ENCODE measurements at regions not wholly inside any gene's neighbourhood (a gene's known extent, or its start where the extent isn't known, plus 50 kb on each side); places are given as distances from the start of the nearest gene placed in this dataset.

GRCh38 chr3:46087871-46088270 lies 60.6 kb upstream of the XCR1 start:
- DNase-seq (ENCODE audit: insufficient read length, low spot score) (no peak), FAIRE-seq (peak; percentile 79)
- TF ChIP-seq PAX5 (IDR thresholded peaks at IDR 0.05; ENCODE audit: insufficient read depth, low read length, severe bottlenecking) (no peak), POU2F2 (IDR thresholded peaks at IDR 0.05; ENCODE audit: low read depth, low read length) (no peak), POLR2AphosphoS5 (IDR thresholded peaks at IDR 0.05; ENCODE audit: low read depth, low read length) (no peak), SPI1 (IDR thresholded peaks at IDR 0.05; ENCODE audit: low read depth, low read length) (no peak), POLR2A (IDR thresholded peaks at IDR 0.05; ENCODE audit: low read depth, low read length) (no peak), TAF1 (IDR thresholded peaks at IDR 0.05; ENCODE audit: low read depth, low read length) (no peak)

GRCh38 chr3:46086986-46087385 lies 59.7 kb upstream of the XCR1 start:
- no peak for FAIRE-seq
- no peak for DNase-seq (ENCODE audit: insufficient read length, low spot score)
- TF ChIP-seq POLR2A (IDR thresholded peaks at IDR 0.05; ENCODE audit: low read depth, low read length) (no peak), SPI1 (IDR thresholded peaks at IDR 0.05; ENCODE audit: low read depth, low read length) (no peak), TAF1 (IDR thresholded peaks at IDR 0.05; ENCODE audit: low read depth, low read length) (no peak), PAX5 (IDR thresholded peaks at IDR 0.05; ENCODE audit: insufficient read depth, low read length, severe bottlenecking) (no peak)

- FAIRE-seq (no peak), DNase-seq (ENCODE audit: insufficient read length, low spot score) (no peak)
- TF ChIP-seq POLR2A (IDR thresholded peaks at IDR 0.05; ENCODE audit: low read depth, low read length) (no peak), SPI1 (IDR thresholded peaks at IDR 0.05; ENCODE audit: low read depth, low read length) (no peak), POLR2AphosphoS5 (IDR thresholded peaks at IDR 0.05; ENCODE audit: low read depth, low read length) (no peak)
These were observed 58.8 kb upstream of the XCR1 start for GRCh38 chr3:46086083-46086437.

GRCh38 chr3:46085421-46086082 lies 58.3 kb upstream of the XCR1 start:
- no peak for FAIRE-seq
- no peak for TF ChIP-seq TAF1 (IDR thresholded peaks at IDR 0.05; ENCODE audit: low read depth, low read length)
- TF ChIP-seq POU2F2 (IDR thresholded peaks at IDR 0.05; ENCODE audit: low read depth, low read length) = no peak
- TF ChIP-seq POLR2A (IDR thresholded peaks at IDR 0.05; ENCODE audit: low read depth, low read length) = no peak
- no peak for TF ChIP-seq POLR2AphosphoS5 (IDR thresholded peaks at IDR 0.05; ENCODE audit: low read depth, low read length)
- no peak for DNase-seq (ENCODE audit: insufficient read length, low spot score)

- TF ChIP-seq POLR2A (IDR thresholded peaks at IDR 0.05; ENCODE audit: low read depth, low read length) (no peak), TAF1 (IDR thresholded peaks at IDR 0.05; ENCODE audit: low read depth, low read length) (no peak)
- no peak for DNase-seq (ENCODE audit: insufficient read length, low spot score)
- no peak for FAIRE-seq
These were observed 56.7 kb upstream of the XCR1 start for GRCh38 chr3:46083956-46084355.

- TF ChIP-seq POU2F2 (IDR thresholded peaks at IDR 0.05; ENCODE audit: low read depth, low read length) = no peak
- TF ChIP-seq POLR2A (IDR thresholded peaks at IDR 0.05; ENCODE audit: low read depth, low read length) = no peak
- no peak for TF ChIP-seq POLR2AphosphoS5 (IDR thresholded peaks at IDR 0.05; ENCODE audit: low read depth, low read length)
- no peak for TF ChIP-seq TAF1 (IDR thresholded peaks at IDR 0.05; ENCODE audit: low read depth, low read length)
- no peak for TF ChIP-seq SPI1 (IDR thresholded peaks at IDR 0.05; ENCODE audit: low read depth, low read length)
- no peak for TF ChIP-seq PAX5 (IDR thresholded peaks at IDR 0.05; ENCODE audit: insufficient read depth, low read length, severe bottlenecking)
- FAIRE-seq (no peak), DNase-seq (ENCODE audit: insufficient read length, low spot score) (no peak)
These were observed 55.6 kb upstream of the XCR1 start for GRCh38 chr3:46082849-46083248.

GRCh38 chr3:46082021-46082420 lies 54.7 kb upstream of the XCR1 start:
- no peak for TF ChIP-seq POLR2AphosphoS5 (IDR thresholded peaks at IDR 0.05; ENCODE audit: low read depth, low read length)
- DNase-seq (ENCODE audit: insufficient read length, low spot score) (no peak), FAIRE-seq (no peak)

- TF ChIP-seq SPI1 (IDR thresholded peaks at IDR 0.05; ENCODE audit: low read depth, low read length) (no peak), POLR2AphosphoS5 (IDR thresholded peaks at IDR 0.05; ENCODE audit: low read depth, low read length) (no peak), POLR2A (IDR thresholded peaks at IDR 0.05; ENCODE audit: low read depth, low read length) (no peak), PAX5 (IDR thresholded peaks at IDR 0.05; ENCODE audit: insufficient read depth, low read length, severe bottlenecking) (no peak), POU2F2 (IDR thresholded peaks at IDR 0.05; ENCODE audit: low read depth, low read length) (no peak), TAF1 (IDR thresholded peaks at IDR 0.05; ENCODE audit: low read depth, low read length) (no peak)
- FAIRE-seq (no peak), DNase-seq (ENCODE audit: insufficient read length, low spot score) (no peak)
These were observed 53.7 kb upstream of the XCR1 start for GRCh38 chr3:46080969-46081345.

GRCh38 chr3:46080124-46080968 lies 53.1 kb upstream of the XCR1 start:
- no peak for TF ChIP-seq TAF1 (IDR thresholded peaks at IDR 0.05; ENCODE audit: low read depth, low read length)
- TF ChIP-seq PAX5 (IDR thresholded peaks at IDR 0.05; ENCODE audit: insufficient read depth, low read length, severe bottlenecking) = no peak
- TF ChIP-seq SPI1 (IDR thresholded peaks at IDR 0.05; ENCODE audit: low read depth, low read length) = no peak
- TF ChIP-seq POLR2AphosphoS5 (IDR thresholded peaks at IDR 0.05; ENCODE audit: low read depth, low read length) = no peak
- TF ChIP-seq POLR2A (IDR thresholded peaks at IDR 0.05; ENCODE audit: low read depth, low read length) = no peak
- TF ChIP-seq POU2F2 (IDR thresholded peaks at IDR 0.05; ENCODE audit: low read depth, low read length) = no peak
- DNase-seq (ENCODE audit: insufficient read length, low spot score) (no peak), FAIRE-seq (no peak)

- DNase-seq (ENCODE audit: insufficient read length, low spot score) = no peak
- TF ChIP-seq POLR2A (IDR thresholded peaks at IDR 0.05; ENCODE audit: low read depth, low read length) = no peak
- 0 out of 2 replicates have a peak, but pooled peaks have one; percentile 7 for TF ChIP-seq SPI1 (IDR thresholded peaks at IDR 0.05; ENCODE audit: low read depth, low read length)
- TF ChIP-seq TAF1 (IDR thresholded peaks at IDR 0.05; ENCODE audit: low read depth, low read length) = no peak
- TF ChIP-seq PAX5 (IDR thresholded peaks at IDR 0.05; ENCODE audit: insufficient read depth, low read length, severe bottlenecking) = no peak
- no peak for TF ChIP-seq POLR2AphosphoS5 (IDR thresholded peaks at IDR 0.05; ENCODE audit: low read depth, low read length)
- 0 out of 2 replicates have a peak, but pooled peaks have one; percentile 54 for TF ChIP-seq POU2F2 (IDR thresholded peaks at IDR 0.05; ENCODE audit: low read depth, low read length)
- FAIRE-seq = peak; percentile 90
These were observed 51.6 kb upstream of the XCR1 start for GRCh38 chr3:46078712-46079400.

Measured in GM12891 (cell line).